Choroid plexus epithelial cell (primary cell): ENCODE measurements at regions not wholly inside any gene's neighbourhood (a gene's known extent, or its start where the extent isn't known, plus 50 kb on each side); places are given as distances from the start of the nearest gene placed in this dataset.
"Not testable (repeated sequence)": the region's sequence is repeated elsewhere in the genome, so short reads cannot be mapped to it uniquely, and the experiment has no call there.

Source experiments
- DNase-seq: peaks from one replicate; pipeline ENCODE4 v3.0.0-alpha.2; 2010; ENCODE audit warnings: low read depth
- H3K4me3 ChIP-seq: 2 replicates; pipeline ENCODE4 v1.5.1; 2011; ENCODE audit warnings: low read depth, mild to moderate bottlenecking, control low read depth, low read length, moderate library complexity
- TF ChIP-seq, protein P1 (sequence below): conservative IDR thresholded peaks from 2 replicates; pipeline ENCODE4 v1.5.1; 2011; ENCODE audit warnings: low read depth, mild to moderate bottlenecking, control low read depth, inconsistent platforms, low read length, moderate library complexity

DNA sequence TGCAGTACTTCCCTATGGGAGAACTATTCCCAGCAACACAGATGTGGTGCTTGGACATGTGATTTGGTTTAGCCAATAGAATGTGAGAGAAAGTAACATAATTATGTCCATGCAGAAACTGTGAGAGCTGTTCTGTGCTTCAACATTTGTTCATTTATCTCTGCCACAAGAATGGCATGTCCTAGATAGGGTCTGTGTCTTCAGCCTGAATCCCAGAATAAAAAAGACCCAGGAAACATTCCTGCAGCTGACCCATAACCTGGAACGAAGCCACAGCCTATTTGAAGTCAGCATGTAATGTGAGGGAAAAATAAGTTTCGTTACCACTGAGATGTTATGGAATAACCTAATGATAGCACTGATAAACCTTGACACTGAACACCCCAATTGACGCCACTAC lies 552.0 kb upstream of the USP24 start:
- peak; percentile 51 for DNase-seq
- no peak overlapping the region for H3K4me3 ChIP-seq
- TF ChIP-seq, protein P1, sequence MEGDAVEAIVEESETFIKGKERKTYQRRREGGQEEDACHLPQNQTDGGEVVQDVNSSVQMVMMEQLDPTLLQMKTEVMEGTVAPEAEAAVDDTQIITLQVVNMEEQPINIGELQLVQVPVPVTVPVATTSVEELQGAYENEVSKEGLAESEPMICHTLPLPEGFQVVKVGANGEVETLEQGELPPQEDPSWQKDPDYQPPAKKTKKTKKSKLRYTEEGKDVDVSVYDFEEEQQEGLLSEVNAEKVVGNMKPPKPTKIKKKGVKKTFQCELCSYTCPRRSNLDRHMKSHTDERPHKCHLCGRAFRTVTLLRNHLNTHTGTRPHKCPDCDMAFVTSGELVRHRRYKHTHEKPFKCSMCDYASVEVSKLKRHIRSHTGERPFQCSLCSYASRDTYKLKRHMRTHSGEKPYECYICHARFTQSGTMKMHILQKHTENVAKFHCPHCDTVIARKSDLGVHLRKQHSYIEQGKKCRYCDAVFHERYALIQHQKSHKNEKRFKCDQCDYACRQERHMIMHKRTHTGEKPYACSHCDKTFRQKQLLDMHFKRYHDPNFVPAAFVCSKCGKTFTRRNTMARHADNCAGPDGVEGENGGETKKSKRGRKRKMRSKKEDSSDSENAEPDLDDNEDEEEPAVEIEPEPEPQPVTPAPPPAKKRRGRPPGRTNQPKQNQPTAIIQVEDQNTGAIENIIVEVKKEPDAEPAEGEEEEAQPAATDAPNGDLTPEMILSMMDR, result no peak

DNA sequence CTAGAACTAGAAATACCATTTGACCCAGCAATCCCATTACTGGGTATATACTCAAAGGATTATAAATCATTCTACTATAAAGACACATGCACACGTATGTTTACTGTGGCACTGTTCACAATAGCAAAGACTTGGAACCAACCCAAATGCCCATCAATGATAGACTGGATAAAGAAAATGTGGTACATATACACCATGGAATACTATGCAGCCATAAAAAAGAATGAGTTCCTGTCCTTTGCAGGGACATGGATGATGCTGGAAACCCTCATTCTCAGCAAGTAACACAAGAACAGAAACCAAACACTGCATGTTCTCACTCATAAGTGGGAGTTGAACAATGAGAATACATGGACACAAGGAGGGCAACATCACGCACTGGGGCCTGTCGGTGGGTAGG lies 550.3 kb upstream of the USP24 start:
- not testable (repeated sequence) for H3K4me3 ChIP-seq, DNase-seq

- DNase-seq, result no peak
- TF ChIP-seq, protein P1, result no peak
- no peak overlapping the region for H3K4me3 ChIP-seq
Measured at GRCh38 chr1:55751776-55752175, 536.6 kb upstream of the USP24 start.

DNA sequence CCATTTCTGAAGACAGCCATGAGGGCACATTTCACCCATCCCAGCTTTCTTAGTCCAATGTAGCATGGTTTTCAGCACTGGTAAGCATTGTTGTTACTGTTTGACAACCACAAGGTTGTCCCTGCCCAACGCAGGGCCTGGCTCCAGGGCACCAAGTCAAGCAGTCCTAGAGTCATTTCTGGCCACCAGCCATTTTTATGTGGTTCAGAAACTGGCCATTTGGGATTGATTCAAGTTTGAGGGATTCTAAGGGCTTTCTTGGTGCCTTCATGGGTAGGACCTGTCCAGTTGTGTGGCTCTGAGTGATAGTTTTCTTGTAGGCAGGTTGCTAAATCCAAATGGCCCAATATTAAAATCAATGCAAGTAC lies 535.4 kb upstream of the USP24 start:
- TF ChIP-seq, protein P1, result no peak
- H3K4me3 ChIP-seq, result no peak overlapping the region
- DNase-seq, result no peak

- no peak overlapping the region for H3K4me3 ChIP-seq
- no peak for DNase-seq
- TF ChIP-seq, protein P1, result no peak
Measured at GRCh38 chr1:55749975-55750627, 534.9 kb upstream of the USP24 start.

GRCh38 chr1:55747408-55747841 lies 532.3 kb upstream of the USP24 start:
- H3K4me3 ChIP-seq, result no peak overlapping the region
- TF ChIP-seq, protein P1, result no peak
- peak; percentile 7 for DNase-seq

- no peak overlapping the region for H3K4me3 ChIP-seq
- TF ChIP-seq, protein P1, result no peak
- no peak for DNase-seq
Measured at GRCh38 chr1:55746710-55747109, 531.5 kb upstream of the USP24 start.

DNA sequence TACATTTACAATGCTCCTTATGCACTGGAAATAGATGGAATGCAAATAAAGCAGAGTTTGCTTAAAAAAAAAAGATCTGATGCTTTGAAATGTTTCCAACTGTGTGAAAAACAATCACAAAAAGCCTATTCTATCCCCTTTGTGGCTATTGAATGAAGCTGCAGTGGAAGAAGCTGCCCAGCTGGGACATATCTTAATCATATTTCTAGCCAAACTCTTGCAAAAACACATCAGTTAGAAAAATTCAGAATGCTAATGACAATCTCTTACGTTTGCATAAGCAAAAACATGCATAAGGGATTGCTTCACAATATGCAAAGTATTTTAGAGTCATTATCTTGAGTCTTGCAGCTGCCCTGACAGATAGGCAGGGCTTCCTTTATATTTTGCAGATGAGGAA lies 526.4 kb upstream of the USP24 start:
- peak; percentile 70 for DNase-seq
- no peak overlapping the region for H3K4me3 ChIP-seq
- TF ChIP-seq, protein P1, result no peak
